ENCODE measurements at regions not wholly inside any gene's neighbourhood (a gene's known extent, or its start where the extent isn't known, plus 50 kb on each side); places are given as distances from the start of the nearest gene placed in this dataset.

- Histone ChIP-seq H3K23ac (ENCODE audit: low read depth, low read length) (no peak overlapping the region), H3K79me1 (ENCODE audit: low read depth in 1 of 2, low read length in 2 of 2) (no peaks in the 10 kb centered on the region), H4K8ac (ENCODE audit: low read depth in 2 of 2, low read length in 2 of 2) (no peak overlapping the region), H3K4me3 (ENCODE audit: insufficient read depth, low read depth, low read length) (no peak overlapping the region), H3K9ac (ENCODE audit: low read depth, low read length) (no peak overlapping the region), H2AFZ (replicated peaks; ENCODE audit: low read length, poor library complexity) (peak overlapping the region; percentile 74), H2BK5ac (ENCODE audit: low read depth, low read length, poor library complexity, severe bottlenecking) (no peak overlapping the region), H3K18ac (ENCODE audit: low read depth, low read length) (no peak overlapping the region), H3K27ac (ENCODE audit: insufficient read depth, low read length) (no peak overlapping the region), H2BK20ac (ENCODE audit: low read depth, low read length) (no peak overlapping the region), H3K4me2 (ENCODE audit: low read depth, low read length) (no peak overlapping the region), H3K4ac (ENCODE audit: low read depth, low read length) (no peak overlapping the region), H3K4me1 (ENCODE audit: control insufficient read depth, insufficient read depth, low read length) (no peaks in the 10 kb centered on the region), H2AK5ac (ENCODE audit: low read depth, low read length) (no peak overlapping the region), H3K36me3 (ENCODE audit: control insufficient read depth, insufficient read depth, low read length) (no peaks in the 10 kb centered on the region), H3K56ac (ENCODE audit: extremely low read depth, insufficient read depth, low read length) (no peak overlapping the region), H2BK15ac (ENCODE audit: low read depth, low read length) (no peak overlapping the region), H3K9me3 (ENCODE audit: control insufficient read depth, insufficient read depth, low read length) (peaks cover 10% of the 10 kb centered on the region), H2BK120ac (ENCODE audit: low read depth, low read length) (no peak overlapping the region), H3K14ac (replicated peaks; ENCODE audit: low read depth, low read length) (no peak overlapping the region), H4K20me1 (ENCODE audit: insufficient read depth, low read length) (no peaks in the 10 kb centered on the region; the same call in 1 of the 2 replicates), H2AK9ac (replicated peaks; ENCODE audit: low read depth, low read length, poor library complexity) (peak overlapping the region; percentile 15), H3K27me3 (ENCODE audit: control insufficient read depth, insufficient read depth, low read length) (peaks cover 44% of the 10 kb centered on the region), H4K5ac (ENCODE audit: low read depth, low read length) (no peak overlapping the region), H3K9me1 (ENCODE audit: insufficient read depth, low read length) (no peaks in the 10 kb centered on the region), H4K91ac (ENCODE audit: insufficient read depth, low read depth, low read length) (no peak overlapping the region)
- DNase-seq: peak; percentile 14
- CTCF ChIA-PET: no interaction called here
- POLR2A ChIA-PET (ENCODE audit: unreplicated experiment): interaction anchor here (0.7 kb wide), 1 partner anchor 11 kb away, joined by 15 read pairs; no protein-coding TSS in a partner anchor
- intact Hi-C loops (cut with micrococcal nuclease) (no loop called here), dilution Hi-C loops (cut with HindIII; ENCODE audit: low sequenced_read_pairs, unreplicated experiment) (no loop called here), in situ Hi-C loops (cut with MboI; ENCODE audit: low sequenced_read_pairs) (no loop called here)
- WGBS, 2 experiments (ENCODE audit: extremely low coverage in 2 of 2, insufficient read length in 1 of 2): 45% methylated on average over 2 of the region's 8 CpGs; no CpG with 5 or more reads in 1 of the 2 experiments
- no TSS peak for BruUV-seq (replicated peaks)
- no peak for ATAC-seq (ENCODE audit: low read depth)
- TF ChIP-seq NFE2L2 (IDR thresholded peaks at IDR 0.05; ENCODE audit: low read depth, low read length): no peak
- peak; percentile 32; the same call in 1 of the 2 replicates for TF ChIP-seq USF2 (IDR thresholded peaks at IDR 0.05; ENCODE audit: low read depth, low read length)
Measured at GRCh38 chr1:25080294-25081209, 150.5 kb upstream of the RUNX3 start.

All from IMR-90 (cell line).